HepG2 (cell line): ENCODE measurements at regions not wholly inside any gene's neighbourhood (a gene's known extent, or its start where the extent isn't known, plus 50 kb on each side); places are given as distances from the start of the nearest gene placed in this dataset.
A peak's percentile ranks its signal among the peaks of the same experiment; 100 is the strongest.

Source experiments
- DNMT1 ChIP-seq: sonication (generic); formaldehyde crosslinking; IDR thresholded peaks from 2 replicates; pipeline ENCODE4 v1.5.1; 2020; ENCODE audit warnings: mild to moderate bottlenecking, missing genetic modification reagents
- FOXJ3 ChIP-seq: sonication (generic); formaldehyde crosslinking; IDR thresholded peaks from 2 replicates; pipeline ENCODE4 v1.4.0; 2020; ENCODE audit warnings: missing genetic modification reagents, mild to moderate bottlenecking, borderline replicate concordance
- FOXO1 ChIP-seq: sonication (generic); formaldehyde crosslinking; IDR thresholded peaks from 2 replicates; pipeline ENCODE4 v1.4.0; 2020; ENCODE audit warnings: missing genetic modification reagents
- MEIS2 ChIP-seq: sonication (generic); formaldehyde crosslinking; IDR thresholded peaks from 2 replicates; pipeline ENCODE4 v1.9.0; 2021; ENCODE audit warnings: mild to moderate bottlenecking, missing genetic modification reagents
- MYNN ChIP-seq: sonication (generic); formaldehyde crosslinking; IDR thresholded peaks from 2 replicates; pipeline ENCODE4 v1.4.0; 2020; ENCODE audit warnings: mild to moderate bottlenecking, low read depth, missing genetic modification reagents
- U2AF2 ChIP-seq: fragments of 200-400 bp; formaldehyde crosslinking; IDR thresholded peaks from 2 replicates; pipeline ENCODE4 v1.6.1; 2017; ENCODE audit warnings: low read depth, mild to moderate bottlenecking, low read length
- ZNF224 ChIP-seq: sonication (generic); formaldehyde crosslinking; IDR thresholded peaks from 2 replicates; pipeline ENCODE4 v1.5.0; 2020; ENCODE audit warnings: mild to moderate bottlenecking, missing genetic modification reagents
- ZNF615 ChIP-seq: sonication (generic); formaldehyde crosslinking; IDR thresholded peaks from 2 replicates; pipeline ENCODE4 v1.5.0; 2020; ENCODE audit warnings: mild to moderate bottlenecking, missing genetic modification reagents, borderline replicate concordance
- TF ChIP-seq, protein P1 (sequence below), 2 experiments: sonication (generic) in 1 of 2; formaldehyde crosslinking in 1 of 2; IDR thresholded peaks; 2 replicates each; pipeline versions ENCODE4 v1.4.0 to v1.6.1; 2016 to 2020; ENCODE audit warnings: borderline replicate concordance in 1 of 2, low read depth in 1 of 2, mild to moderate bottlenecking in 1 of 2, missing genetic modification reagents in 1 of 2
- TF ChIP-seq, protein P2 (sequence below): sonication (generic); formaldehyde crosslinking; IDR thresholded peaks from 2 replicates; pipeline ENCODE4 v1.4.0; 2020; ENCODE audit warnings: missing genetic modification reagents, mild to moderate bottlenecking, borderline replicate concordance
- TF ChIP-seq, protein P3 (sequence below): IDR thresholded peaks from 2 replicates; pipeline ENCODE4 v1.6.1; 2016; ENCODE audit warnings: low read depth
- TF ChIP-seq, protein P4 (sequence below): sonication (generic); formaldehyde crosslinking; IDR thresholded peaks from 2 replicates; pipeline ENCODE4 v1.4.0; 2020; ENCODE audit warnings: missing genetic modification reagents

DNA sequence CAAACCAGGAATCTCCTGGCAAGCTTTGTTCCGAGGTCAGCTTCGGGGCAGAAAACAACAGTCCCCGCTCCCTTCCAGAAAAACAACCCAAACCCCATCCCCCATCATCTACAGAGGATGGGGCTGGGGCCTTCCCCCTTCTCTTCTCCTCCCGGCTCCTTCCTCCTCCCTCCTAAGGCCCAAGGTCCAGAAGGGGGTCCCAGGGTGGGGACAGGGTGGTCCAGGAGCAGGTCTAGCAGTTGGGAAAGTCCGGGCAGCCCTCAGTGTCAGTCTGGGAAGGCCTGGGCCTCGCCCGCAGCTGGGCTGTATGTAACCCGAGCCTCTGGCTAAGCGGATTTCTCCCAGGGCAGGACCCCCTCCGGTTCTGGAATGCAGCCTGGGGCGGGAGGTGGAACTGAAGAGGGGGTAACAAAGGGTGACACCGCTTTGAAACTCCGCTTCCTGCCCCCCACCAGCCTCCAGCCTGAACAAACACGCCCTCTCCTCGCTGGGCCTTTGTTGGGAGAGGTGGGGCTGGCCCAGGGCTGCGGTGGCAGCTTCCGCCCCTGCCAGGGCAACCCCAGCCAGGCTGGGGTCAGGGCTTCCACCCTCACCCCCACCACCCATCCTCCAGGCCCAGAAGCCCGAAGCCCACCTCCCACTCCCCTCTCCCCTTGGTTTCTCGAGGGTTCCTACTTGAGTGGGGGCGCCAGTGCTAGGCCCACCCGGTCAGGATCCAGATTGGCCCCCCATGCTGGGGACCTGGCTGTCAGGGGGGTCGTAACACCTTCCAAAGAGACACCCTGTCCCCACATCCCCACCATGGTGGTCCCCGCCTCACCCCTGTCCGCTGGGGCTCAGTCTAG, 63.5 kb downstream of the C9orf50 start (continued):
- TF ChIP-seq FOXO1 (CRISPR knock-in tag): peak; percentile 94
- TF ChIP-seq MYNN (CRISPR knock-in tag): peak; percentile 79; the same call in 1 of the 2 replicates
- TF ChIP-seq, protein P1, sequence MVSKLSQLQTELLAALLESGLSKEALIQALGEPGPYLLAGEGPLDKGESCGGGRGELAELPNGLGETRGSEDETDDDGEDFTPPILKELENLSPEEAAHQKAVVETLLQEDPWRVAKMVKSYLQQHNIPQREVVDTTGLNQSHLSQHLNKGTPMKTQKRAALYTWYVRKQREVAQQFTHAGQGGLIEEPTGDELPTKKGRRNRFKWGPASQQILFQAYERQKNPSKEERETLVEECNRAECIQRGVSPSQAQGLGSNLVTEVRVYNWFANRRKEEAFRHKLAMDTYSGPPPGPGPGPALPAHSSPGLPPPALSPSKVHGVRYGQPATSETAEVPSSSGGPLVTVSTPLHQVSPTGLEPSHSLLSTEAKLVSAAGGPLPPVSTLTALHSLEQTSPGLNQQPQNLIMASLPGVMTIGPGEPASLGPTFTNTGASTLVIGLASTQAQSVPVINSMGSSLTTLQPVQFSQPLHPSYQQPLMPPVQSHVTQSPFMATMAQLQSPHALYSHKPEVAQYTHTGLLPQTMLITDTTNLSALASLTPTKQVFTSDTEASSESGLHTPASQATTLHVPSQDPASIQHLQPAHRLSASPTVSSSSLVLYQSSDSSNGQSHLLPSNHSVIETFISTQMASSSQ (IDR thresholded peaks at IDR 0.05; ENCODE audit: low read depth): peak; percentile 92
- TF ChIP-seq, protein P1 (CRISPR knock-in tag; IDR thresholded peaks at IDR 0.05; ENCODE audit: borderline replicate concordance): peak; percentile 99
- TF ChIP-seq MEIS2 (CRISPR knock-in tag): peak; percentile 94
- TF ChIP-seq ZNF224 (CRISPR knock-in tag): 0 out of 2 replicates have a peak, but pooled peaks have one; percentile 75
- peak; percentile 54; the same call in 1 of the 2 replicates for TF ChIP-seq FOXJ3 (CRISPR knock-in tag)
- peak; percentile 49; the same call in 1 of the 2 replicates for TF ChIP-seq DNMT1 (CRISPR knock-in tag)
- TF ChIP-seq U2AF2: 0 out of 2 replicates have a peak, but pooled peaks have one; percentile 40
- 0 out of 2 replicates have a peak, but pooled peaks have one; percentile 40 for TF ChIP-seq ZNF615 (CRISPR knock-in tag)
- TF ChIP-seq, protein P2, sequence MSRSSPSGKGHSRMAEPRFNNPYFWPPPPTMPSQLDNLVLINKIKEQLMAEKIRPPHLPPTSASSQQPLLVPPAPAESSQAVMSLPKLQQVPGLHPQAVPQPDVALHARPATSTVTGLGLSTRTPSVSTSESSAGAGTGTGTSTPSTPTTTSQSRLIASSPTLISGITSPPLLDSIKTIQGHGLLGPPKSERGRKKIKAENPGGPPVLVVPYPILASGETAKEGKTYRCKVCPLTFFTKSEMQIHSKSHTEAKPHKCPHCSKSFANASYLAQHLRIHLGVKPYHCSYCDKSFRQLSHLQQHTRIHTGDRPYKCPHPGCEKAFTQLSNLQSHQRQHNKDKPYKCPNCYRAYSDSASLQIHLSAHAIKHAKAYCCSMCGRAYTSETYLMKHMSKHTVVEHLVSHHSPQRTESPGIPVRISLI (CRISPR knock-in tag): peak; percentile 38; the same call in 1 of the 2 replicates
- TF ChIP-seq, protein P3, sequence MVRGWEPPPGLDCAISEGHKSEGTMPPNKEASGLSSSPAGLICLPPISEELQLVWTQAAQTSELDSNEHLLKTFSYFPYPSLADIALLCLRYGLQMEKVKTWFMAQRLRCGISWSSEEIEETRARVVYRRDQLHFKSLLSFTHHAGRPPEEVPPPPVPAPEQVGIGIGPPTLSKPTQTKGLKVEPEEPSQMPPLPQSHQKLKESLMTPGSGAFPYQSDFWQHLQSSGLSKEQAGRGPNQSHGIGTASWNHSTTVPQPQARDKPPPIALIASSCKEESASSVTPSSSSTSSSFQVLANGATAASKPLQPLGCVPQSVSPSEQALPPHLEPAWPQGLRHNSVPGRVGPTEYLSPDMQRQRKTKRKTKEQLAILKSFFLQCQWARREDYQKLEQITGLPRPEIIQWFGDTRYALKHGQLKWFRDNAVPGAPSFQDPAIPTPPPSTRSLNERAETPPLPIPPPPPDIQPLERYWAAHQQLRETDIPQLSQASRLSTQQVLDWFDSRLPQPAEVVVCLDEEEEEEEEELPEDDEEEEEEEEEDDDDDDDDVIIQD (CRISPR knock-in tag): peak; percentile 88
- TF ChIP-seq, protein P4, sequence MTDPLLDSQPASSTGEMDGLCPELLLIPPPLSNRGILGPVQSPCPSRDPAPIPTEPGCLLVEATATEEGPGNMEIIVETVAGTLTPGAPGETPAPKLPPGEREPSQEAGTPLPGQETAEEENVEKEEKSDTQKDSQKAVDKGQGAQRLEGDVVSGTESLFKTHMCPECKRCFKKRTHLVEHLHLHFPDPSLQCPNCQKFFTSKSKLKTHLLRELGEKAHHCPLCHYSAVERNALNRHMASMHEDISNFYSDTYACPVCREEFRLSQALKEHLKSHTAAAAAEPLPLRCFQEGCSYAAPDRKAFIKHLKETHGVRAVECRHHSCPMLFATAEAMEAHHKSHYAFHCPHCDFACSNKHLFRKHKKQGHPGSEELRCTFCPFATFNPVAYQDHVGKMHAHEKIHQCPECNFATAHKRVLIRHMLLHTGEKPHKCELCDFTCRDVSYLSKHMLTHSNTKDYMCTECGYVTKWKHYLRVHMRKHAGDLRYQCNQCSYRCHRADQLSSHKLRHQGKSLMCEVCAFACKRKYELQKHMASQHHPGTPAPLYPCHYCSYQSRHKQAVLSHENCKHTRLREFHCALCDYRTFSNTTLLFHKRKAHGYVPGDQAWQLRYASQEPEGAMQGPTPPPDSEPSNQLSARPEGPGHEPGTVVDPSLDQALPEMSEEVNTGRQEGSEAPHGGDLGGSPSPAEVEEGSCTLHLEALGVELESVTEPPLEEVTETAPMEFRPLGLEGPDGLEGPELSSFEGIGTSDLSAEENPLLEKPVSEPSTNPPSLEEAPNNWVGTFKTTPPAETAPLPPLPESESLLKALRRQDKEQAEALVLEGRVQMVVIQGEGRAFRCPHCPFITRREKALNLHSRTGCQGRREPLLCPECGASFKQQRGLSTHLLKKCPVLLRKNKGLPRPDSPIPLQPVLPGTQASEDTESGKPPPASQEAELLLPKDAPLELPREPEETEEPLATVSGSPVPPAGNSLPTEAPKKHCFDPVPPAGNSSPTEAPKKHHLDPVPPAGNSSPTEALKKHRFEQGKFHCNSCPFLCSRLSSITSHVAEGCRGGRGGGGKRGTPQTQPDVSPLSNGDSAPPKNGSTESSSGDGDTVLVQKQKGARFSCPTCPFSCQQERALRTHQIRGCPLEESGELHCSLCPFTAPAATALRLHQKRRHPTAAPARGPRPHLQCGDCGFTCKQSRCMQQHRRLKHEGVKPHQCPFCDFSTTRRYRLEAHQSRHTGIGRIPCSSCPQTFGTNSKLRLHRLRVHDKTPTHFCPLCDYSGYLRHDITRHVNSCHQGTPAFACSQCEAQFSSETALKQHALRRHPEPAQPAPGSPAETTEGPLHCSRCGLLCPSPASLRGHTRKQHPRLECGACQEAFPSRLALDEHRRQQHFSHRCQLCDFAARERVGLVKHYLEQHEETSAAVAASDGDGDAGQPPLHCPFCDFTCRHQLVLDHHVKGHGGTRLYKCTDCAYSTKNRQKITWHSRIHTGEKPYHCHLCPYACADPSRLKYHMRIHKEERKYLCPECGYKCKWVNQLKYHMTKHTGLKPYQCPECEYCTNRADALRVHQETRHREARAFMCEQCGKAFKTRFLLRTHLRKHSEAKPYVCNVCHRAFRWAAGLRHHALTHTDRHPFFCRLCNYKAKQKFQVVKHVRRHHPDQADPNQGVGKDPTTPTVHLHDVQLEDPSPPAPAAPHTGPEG (CRISPR knock-in tag): no peak; the same call in 1 of the 2 replicates
